Lower lobe of right lung (tissue), 2 donors: ENCODE measurements at regions not wholly inside any gene's neighbourhood (a gene's known extent, or its start where the extent isn't known, plus 50 kb on each side); places are given as distances from the start of the nearest gene placed in this dataset.

Experiments
- ATAC-seq, 2 donors: fragments of 200-7000 bp; cut with Tn5 transposase; one replicate each; pipeline ENCODE4 v1.9.1; 2020 to 2022; ENCODE audit warnings: mild to moderate bottlenecking in 2 of 2, moderate library complexity in 2 of 2
- DNase-seq: peaks from one replicate; pipeline ENCODE4 v3.0.0-alpha.2; 2020
- H3K27ac ChIP-seq: fragments of 200-600 bp; one replicate; pipeline ENCODE4 v1.8.0; 2022
- H3K27me3 ChIP-seq: fragments of 200-600 bp; one replicate; pipeline ENCODE4 v1.8.0; 2022; ENCODE audit warnings: low read depth
- H3K36me3 ChIP-seq: fragments of 200-600 bp; one replicate; pipeline ENCODE4 v1.8.0; 2022; ENCODE audit warnings: mild to moderate bottlenecking
- H3K4me1 ChIP-seq: fragments of 200-600 bp; one replicate; pipeline ENCODE4 v1.8.0; 2022
- H3K4me3 ChIP-seq: fragments of 200-600 bp; one replicate; pipeline ENCODE4 v1.8.0; 2022; ENCODE audit warnings: mild to moderate bottlenecking
- H3K9me3 ChIP-seq: fragments of 200-600 bp; one replicate; pipeline ENCODE4 v1.8.0; 2022
- CTCF ChIP-seq: fragments of 200-600 bp; IDR thresholded peaks from one replicate; pipeline ENCODE4 v1.8.0; 2022; ENCODE audit warnings: antibody characterized with exemption, mild to moderate bottlenecking
- intact Hi-C: fragments of 100-400 bp; cut with DNase I; formaldehyde crosslinking; loops from one replicate; pipeline ENCODE4 v1.11.0; 2022
- donor health status: DM: no; HTN: yes; CAD: no; lungs with severe emphysema.

- H3K4me3 ChIP-seq, result no peak overlapping the region
- intact Hi-C loops, result no loop called here
- no peak for TF ChIP-seq CTCF
- ATAC-seq, result no peak
- no peak for DNase-seq
- no peaks in the 10 kb centered on the region for H3K36me3 ChIP-seq
- H3K27me3 ChIP-seq, result no peaks in the 10 kb centered on the region
- no peak overlapping the region for H3K27ac ChIP-seq
- no peaks in the 10 kb centered on the region for H3K4me1 ChIP-seq
- H3K9me3 ChIP-seq, result no peaks in the 10 kb centered on the region
Observed at GRCh38 chr5:109531262-109531661, 121.5 kb upstream of the PJA2 start.

GRCh38 chr5:109529987-109530386 lies 120.2 kb upstream of the PJA2 start:
- H3K4me3 ChIP-seq, result no peak overlapping the region
- no peak for TF ChIP-seq CTCF
- no peak overlapping the region for H3K27ac ChIP-seq
- no peaks in the 10 kb centered on the region for H3K36me3 ChIP-seq
- no peak for DNase-seq
- H3K4me1 ChIP-seq, result no peaks in the 10 kb centered on the region
- H3K27me3 ChIP-seq, result no peaks in the 10 kb centered on the region
- no peaks in the 10 kb centered on the region for H3K9me3 ChIP-seq
- intact Hi-C loops, result no loop called here
- no peak for ATAC-seq

- no peak for DNase-seq
- Histone ChIP-seq H3K27me3 (no peaks in the 10 kb centered on the region), H3K4me3 (no peak overlapping the region), H3K4me1 (no peaks in the 10 kb centered on the region), H3K27ac (no peak overlapping the region), H3K36me3 (no peaks in the 10 kb centered on the region), H3K9me3 (no peaks in the 10 kb centered on the region)
- intact Hi-C loops, result no loop called here
- no peak for TF ChIP-seq CTCF
- ATAC-seq, result no peak
Observed at GRCh38 chr5:109529520-109529919, 119.7 kb upstream of the PJA2 start.

GRCh38 chr5:109524555-109524954 lies 114.8 kb upstream of the PJA2 start:
- TF ChIP-seq CTCF, result no peak
- no peaks in the 10 kb centered on the region for H3K9me3 ChIP-seq
- no peaks in the 10 kb centered on the region for H3K4me1 ChIP-seq
- no peak overlapping the region for H3K27ac ChIP-seq
- no peak overlapping the region for H3K4me3 ChIP-seq
- H3K27me3 ChIP-seq, result no peaks in the 10 kb centered on the region
- intact Hi-C loops, result no loop called here
- ATAC-seq, result no peak
- DNase-seq, result no peak
- H3K36me3 ChIP-seq, result no peaks in the 10 kb centered on the region

GRCh38 chr5:109524026-109524425 lies 114.3 kb upstream of the PJA2 start:
- no peak for TF ChIP-seq CTCF
- Histone ChIP-seq H3K9me3 (no peaks in the 10 kb centered on the region), H3K36me3 (no peaks in the 10 kb centered on the region), H3K4me3 (no peak overlapping the region), H3K27ac (no peak overlapping the region), H3K27me3 (no peaks in the 10 kb centered on the region), H3K4me1 (no peaks in the 10 kb centered on the region)
- DNase-seq, result no peak
- intact Hi-C loops, result no loop called here
- no peak for ATAC-seq

- no peaks in the 10 kb centered on the region for H3K4me1 ChIP-seq
- TF ChIP-seq CTCF, result no peak
- no peaks in the 10 kb centered on the region for H3K36me3 ChIP-seq
- H3K4me3 ChIP-seq, result no peak overlapping the region
- intact Hi-C loops, result no loop called here
- no peak overlapping the region for H3K27ac ChIP-seq
- no peak for DNase-seq
- H3K9me3 ChIP-seq, result no peaks in the 10 kb centered on the region
- no peaks in the 10 kb centered on the region for H3K27me3 ChIP-seq
- ATAC-seq, result no peak
Observed at GRCh38 chr5:109522404-109522803, 112.6 kb upstream of the PJA2 start.
